ENCODE measurements at regions not wholly inside any gene's neighbourhood (a gene's known extent, or its start where the extent isn't known, plus 50 kb on each side); places are given as distances from the start of the nearest gene placed in this dataset.
"Not testable (repeated sequence)": the region's sequence is repeated elsewhere in the genome, so short reads cannot be mapped to it uniquely, and the experiment has no call there.

DNA sequence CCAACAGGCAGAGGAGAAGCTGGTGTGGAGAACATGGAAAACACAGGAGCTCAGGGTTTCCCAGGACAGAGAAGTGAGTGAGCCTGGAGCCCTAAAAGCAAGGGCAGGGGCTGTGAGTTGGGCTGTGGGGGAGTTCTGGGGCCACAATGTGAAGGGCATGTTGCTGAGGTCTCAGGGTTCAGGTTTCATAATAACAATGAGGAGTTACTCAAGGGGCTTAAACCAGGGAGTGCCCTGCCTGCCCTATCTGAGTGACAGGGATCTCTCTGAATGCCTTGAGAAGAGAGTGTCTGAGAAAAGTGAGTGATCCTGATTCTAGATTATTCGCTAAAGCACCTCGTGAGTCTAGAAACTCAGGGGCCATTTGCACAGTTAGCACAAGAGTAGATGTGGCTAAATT is 129.6 kb downstream of the VPREB1 start:
- no peak for DNase-seq

GRCh38 chr22:22374579-22374978 is 130.0 kb downstream of the VPREB1 start:
- no peak for DNase-seq

DNA sequence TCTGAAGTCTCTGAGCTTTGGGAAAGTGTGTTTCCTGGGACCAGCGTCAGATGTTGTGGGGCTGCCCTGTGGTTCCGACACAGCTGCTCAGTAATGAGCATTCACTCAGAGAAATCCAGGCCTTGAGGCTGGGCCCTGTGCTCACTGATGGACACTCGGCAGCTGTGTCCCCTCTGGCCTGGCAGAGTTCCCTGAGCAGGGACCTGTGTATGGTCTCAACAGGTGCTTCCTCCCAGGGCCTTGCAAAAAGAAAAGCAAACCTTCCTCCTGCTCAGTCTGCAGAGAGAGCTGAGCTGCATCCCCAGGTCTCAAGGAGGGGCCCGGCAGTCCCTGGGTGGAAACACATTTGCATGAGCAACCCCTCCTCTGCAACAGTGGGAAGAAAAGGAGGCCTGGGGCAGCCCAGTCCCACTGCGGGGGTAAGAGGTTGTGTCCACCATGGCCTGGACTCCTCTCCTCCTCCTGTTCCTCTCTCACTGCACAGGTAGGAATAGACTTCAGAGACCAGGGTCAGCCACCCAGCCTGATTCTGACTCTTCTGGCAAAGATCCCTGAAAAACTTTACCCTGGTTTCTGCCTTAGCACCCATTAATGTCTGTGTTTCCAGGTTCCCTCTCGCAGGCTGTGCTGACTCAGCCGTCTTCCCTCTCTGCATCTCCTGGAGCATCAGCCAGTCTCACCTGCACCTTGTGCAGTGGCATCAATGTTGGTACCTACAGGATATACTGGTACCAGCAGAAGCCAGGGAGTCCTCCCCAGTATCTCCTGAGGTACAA is 131.2 kb downstream of the VPREB1 start:
- peak; percentile 91 for DNase-seq

DNA sequence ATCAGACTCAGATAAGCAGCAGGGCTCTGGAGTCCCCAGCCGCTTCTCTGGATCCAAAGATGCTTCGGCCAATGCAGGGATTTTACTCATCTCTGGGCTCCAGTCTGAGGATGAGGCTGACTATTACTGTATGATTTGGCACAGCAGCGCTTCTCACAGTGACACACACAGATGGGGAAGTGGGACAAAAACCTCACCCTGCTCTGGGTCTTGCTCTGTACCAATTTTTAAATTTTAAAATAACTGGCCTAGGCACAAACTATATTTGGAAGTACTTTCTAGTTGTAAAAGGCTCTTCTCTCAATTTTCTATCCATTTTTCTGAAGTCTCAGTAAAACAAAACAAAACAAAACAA is 131.7 kb downstream of the VPREB1 start:
- DNase-seq, result peak; percentile 35

- peak; percentile 43 for DNase-seq
These were observed 131.7 kb downstream of the ZNF280B start for GRCh38 chr22:22376884-22377283.

GRCh38 chr22:22377335-22377734 is 131.2 kb downstream of the ZNF280B start:
- DNase-seq, result no peak

GRCh38 chr22:22378446-22379415 is 129.8 kb downstream of the ZNF280B start:
- DNase-seq, result no peak

- peak; percentile 58 for DNase-seq
These were observed 128.2 kb downstream of the ZNF280B start for GRCh38 chr22:22380098-22381030.

- DNase-seq, result not testable (repeated sequence)
These were observed 127.2 kb downstream of the ZNF280B start for GRCh38 chr22:22381292-22381691.

DNA sequence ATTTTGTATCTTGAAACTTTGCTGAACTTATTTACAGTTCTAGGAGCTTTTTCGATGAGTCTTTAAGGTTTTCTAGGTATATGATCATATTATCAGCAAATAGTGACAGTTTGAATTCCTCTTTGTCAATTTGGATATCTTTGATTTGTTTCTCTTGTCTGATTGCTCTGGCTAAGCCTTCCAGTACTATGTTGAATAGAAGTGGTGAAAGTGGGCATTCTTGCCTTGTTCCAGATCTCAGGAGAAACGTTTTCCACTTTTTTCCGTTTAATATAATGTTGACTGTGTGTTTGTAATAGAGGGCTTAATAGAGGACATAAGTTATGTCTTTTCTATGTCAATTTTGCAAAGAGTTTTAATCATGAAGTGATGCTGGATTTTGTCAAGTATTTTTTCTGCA is 124.3 kb downstream of the ZNF280B start:
- no peak for DNase-seq

- no peak for DNase-seq
These were observed 123.8 kb downstream of the ZNF280B start for GRCh38 chr22:22384668-22385244.

- no peak for DNase-seq
These were observed 121.7 kb downstream of the ZNF280B start for GRCh38 chr22:22386602-22387385.

DNA sequence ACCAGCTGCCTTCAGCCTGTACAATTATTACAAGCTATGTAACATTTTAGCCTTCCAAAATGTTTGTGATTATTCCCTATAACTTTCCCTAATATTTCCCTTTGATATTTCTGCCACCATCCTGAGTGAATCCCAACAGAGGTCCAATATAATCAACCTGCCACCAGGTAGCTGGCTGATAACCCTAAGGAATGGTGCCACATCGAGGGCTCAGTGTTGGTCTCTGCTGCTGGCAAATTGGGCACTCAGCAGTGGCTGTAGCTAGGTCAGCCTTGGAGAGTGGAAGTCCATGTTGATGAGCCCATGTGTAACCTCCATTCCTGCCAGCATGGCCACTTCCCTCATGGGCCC is 121.2 kb downstream of the ZNF280B start:
- DNase-seq, result no peak

- DNase-seq, result no peak
These were observed 120.5 kb downstream of the ZNF280B start for GRCh38 chr22:22388090-22388489.

DNA sequence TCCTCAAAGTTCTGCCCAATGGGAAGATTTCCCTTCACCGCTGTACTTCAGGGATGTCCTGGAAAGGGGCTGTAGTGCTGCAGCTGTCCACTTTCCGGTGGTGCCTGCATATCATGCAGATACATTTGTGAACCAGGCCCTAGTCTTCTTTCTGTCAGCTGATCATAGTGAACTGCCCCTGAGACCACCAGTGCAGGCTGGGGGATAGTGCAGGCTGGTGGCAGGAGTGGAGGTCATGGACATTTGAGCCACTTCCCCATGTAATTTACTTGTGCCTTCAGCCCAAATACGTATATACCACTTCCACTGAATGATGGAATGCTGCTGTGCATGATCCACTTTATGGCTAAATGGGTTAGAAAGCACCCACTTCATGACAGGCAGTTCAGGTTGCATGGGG is 120.0 kb downstream of the ZNF280B start:
- DNase-seq, result no peak

GRCh38 chr22:22389467-22389866 is 119.1 kb downstream of the ZNF280B start:
- DNase-seq, result no peak

DNA sequence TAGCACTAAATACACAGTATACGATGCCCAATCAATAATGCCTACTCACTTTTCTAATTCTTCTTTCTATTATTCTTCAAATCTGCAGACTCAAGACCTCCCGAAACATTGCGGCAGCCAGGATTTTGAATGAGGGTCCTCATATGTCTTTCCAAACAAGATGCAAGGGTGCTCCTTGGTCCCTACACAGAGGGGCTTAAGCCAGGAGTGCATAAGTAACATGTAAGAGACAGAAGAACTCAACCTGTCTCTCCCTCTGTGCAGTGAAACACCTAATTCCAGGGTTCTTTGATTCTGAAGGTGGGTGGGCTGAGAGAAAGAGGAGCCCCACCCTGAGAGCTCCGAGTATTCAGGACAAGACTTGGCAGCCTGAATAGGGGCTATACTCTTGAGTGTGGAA is 117.6 kb downstream of the ZNF280B start:
- DNase-seq, result no peak

- no peak for DNase-seq
These were observed 117.0 kb downstream of the ZNF280B start for GRCh38 chr22:22391543-22391942.

DNA sequence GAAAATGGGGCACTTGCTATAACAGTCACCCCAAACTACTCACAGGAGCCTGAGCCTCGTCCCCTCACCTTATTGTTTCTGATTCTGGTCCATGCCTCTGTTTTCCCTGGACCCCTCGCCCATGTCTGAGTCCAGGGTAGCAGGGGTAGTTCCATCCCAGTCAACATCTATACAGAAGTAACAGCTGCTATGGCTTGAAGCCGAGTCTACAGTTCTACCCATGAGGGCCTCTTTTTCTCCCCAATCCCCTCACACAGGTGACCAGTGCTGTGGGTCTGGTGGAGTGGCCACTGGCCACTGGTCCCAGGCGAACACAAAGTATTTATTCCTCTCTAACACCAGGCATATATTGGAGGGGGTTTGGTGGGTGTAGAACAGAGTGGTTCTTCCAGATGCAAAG is 116.4 kb downstream of the ZNF280B start:
- no peak for DNase-seq

DNA sequence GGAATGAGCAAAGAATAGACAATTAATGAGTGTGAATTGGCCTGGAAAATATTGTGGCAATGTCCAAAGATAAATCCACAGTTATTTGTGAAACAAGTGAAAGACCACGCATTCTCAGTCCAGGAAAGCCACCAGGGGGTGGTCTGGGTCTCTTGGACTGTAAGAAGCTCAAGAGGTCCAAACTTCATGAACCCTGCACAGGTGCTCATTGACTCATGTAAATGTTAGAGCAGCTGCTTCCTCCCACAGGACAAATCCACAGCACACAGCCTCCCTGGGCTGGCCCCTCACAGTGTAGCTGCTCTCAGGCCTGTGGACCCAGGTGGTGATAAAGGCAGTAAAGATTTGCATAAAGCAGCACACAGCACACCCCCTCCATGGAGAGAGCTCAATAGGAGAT is 114.0 kb downstream of the ZNF280B start:
- DNase-seq, result peak; percentile 69

- DNase-seq, result peak; percentile 54
These were observed 113.3 kb downstream of the ZNF280B start for GRCh38 chr22:22395245-22395644.
